ENCODE measurements at regions not wholly inside any gene's neighbourhood (a gene's known extent, or its start where the extent isn't known, plus 50 kb on each side); places are given as distances from the start of the nearest gene placed in this dataset.

- TF ChIP-seq CTCF (IDR thresholded peaks at IDR 0.05; ENCODE audit: low read depth, low read length, missing input control) (no peak), TAF1 (conservative IDR thresholded peaks at IDR 0.05) (no peak)
These were observed 472.7 kb upstream of the DIAPH2 start for GRCh38 chrX:96211953-96212352.
